Thoracic aorta (tissue), 2 donors: ENCODE measurements at regions not wholly inside any gene's neighbourhood (a gene's known extent, or its start where the extent isn't known, plus 50 kb on each side); places are given as distances from the start of the nearest gene placed in this dataset.

Experiments
- ATAC-seq: fragments of 150-250 bp; one replicate; pipeline ENCODE4 v1.8.0; 2017; ENCODE audit warnings: low read depth; ENCODE audit not compliant: insufficient number of reproducible peaks, low FRiP score
- DNase-seq: peaks from one replicate; pipeline ENCODE4 v3.0.0-alpha.2; 2020; ENCODE audit warnings: low spot score
- H3K27ac ChIP-seq, 2 donors: fragments of 200-600 bp; sonication (generic); 1 replicate in 1 of 2; 2 replicates in 1 of 2; pipeline ENCODE4 v1.5.1; 2016; ENCODE audit warnings: mild to moderate bottlenecking in 2 of 2, moderate library complexity in 2 of 2
- H3K27me3 ChIP-seq: fragments of 200-600 bp; sonication (generic); replicated peaks from 2 replicates; pipeline ENCODE4 v1.6.0; 2016; ENCODE audit warnings: mild to moderate bottlenecking; ENCODE audit not compliant: insufficient read depth
- H3K36me3 ChIP-seq: fragments of 200-600 bp; sonication (generic); one replicate; pipeline ENCODE4 v1.5.1; 2016
- H3K4me1 ChIP-seq, 2 donors: fragments of 200-600 bp; sonication (generic); 1 replicate in 1 of 2; 2 replicates in 1 of 2; pipeline versions ENCODE4 v1.5.1 to v1.6.0; 2016; ENCODE audit warnings: low read depth in 2 of 2, mild to moderate bottlenecking in 1 of 2; ENCODE audit not compliant: control insufficient read depth in 1 of 2
- H3K4me3 ChIP-seq: fragments of 200-600 bp; sonication (generic); 2 replicates; pipeline ENCODE4 v1.5.1; 2016; ENCODE audit warnings: mild to moderate bottlenecking
- H3K9me3 ChIP-seq: fragments of 200-600 bp; sonication (generic); 2 replicates; pipeline ENCODE4 v1.5.1; 2016
- TF ChIP-seq, protein P1 (sequence below): fragments of 200-600 bp; sonication (generic); IDR thresholded peaks from one replicate; pipeline ENCODE4 v1.5.1; 2019; ENCODE audit warnings: antibody characterized with exemption

DNA sequence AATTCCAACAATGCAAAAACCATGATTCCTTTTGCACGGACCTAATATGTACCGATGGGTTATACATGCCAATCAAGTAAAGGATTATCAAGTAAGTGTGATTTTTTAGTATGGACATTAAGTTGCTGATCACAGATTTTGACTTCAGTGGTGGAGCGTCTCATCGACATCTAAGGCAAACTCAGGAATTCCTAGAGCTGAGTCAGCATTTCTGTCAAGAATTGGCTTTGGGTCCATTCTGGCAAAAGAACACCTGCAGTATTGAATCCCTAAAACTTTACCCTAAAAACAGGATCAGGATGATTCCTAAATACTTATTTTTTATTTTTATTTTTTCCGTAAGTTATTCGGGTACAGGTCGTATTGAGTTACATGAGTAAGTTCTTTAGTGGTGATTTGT, 83.6 kb downstream of the HPGD start:
- H3K4me1 ChIP-seq, result peaks cover 0 to 4% of the 10 kb centered on the region in 2 donors
- ATAC-seq (no peak), DNase-seq (no peak)
- no peaks in the 10 kb centered on the region for H3K9me3 ChIP-seq
- H3K36me3 ChIP-seq, result no peaks in the 10 kb centered on the region
- H3K27ac ChIP-seq, result no peak overlapping the region
- H3K27me3 ChIP-seq, result no peaks in the 10 kb centered on the region
- TF ChIP-seq, protein P1, sequence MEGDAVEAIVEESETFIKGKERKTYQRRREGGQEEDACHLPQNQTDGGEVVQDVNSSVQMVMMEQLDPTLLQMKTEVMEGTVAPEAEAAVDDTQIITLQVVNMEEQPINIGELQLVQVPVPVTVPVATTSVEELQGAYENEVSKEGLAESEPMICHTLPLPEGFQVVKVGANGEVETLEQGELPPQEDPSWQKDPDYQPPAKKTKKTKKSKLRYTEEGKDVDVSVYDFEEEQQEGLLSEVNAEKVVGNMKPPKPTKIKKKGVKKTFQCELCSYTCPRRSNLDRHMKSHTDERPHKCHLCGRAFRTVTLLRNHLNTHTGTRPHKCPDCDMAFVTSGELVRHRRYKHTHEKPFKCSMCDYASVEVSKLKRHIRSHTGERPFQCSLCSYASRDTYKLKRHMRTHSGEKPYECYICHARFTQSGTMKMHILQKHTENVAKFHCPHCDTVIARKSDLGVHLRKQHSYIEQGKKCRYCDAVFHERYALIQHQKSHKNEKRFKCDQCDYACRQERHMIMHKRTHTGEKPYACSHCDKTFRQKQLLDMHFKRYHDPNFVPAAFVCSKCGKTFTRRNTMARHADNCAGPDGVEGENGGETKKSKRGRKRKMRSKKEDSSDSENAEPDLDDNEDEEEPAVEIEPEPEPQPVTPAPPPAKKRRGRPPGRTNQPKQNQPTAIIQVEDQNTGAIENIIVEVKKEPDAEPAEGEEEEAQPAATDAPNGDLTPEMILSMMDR, result no peak
- H3K4me3 ChIP-seq, result no peak overlapping the region

DNA sequence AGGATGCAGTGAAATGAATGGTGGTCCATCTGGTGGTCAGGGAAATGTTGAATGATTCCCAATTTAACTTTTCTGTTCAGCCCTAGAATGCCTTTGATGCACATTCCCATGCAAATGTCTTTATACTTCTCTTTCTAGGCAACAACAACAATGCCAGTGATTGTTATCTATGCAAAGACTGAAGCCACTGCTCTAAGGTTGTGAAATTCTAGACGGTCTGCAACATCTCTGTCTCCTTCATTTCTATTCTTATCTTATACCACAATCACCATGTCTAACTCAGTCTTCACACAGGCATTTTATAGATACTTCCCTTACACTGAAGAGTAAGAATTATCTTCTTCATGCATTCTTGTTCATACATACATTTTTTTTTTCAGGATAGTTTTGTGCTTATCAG, 84.5 kb downstream of the HPGD start:
- H3K27me3 ChIP-seq, result no peaks in the 10 kb centered on the region
- ATAC-seq (no peak), DNase-seq (no peak)
- no peak overlapping the region for H3K4me3 ChIP-seq
- TF ChIP-seq, protein P1, result no peak
- no peaks in the 10 kb centered on the region for H3K36me3 ChIP-seq
- H3K9me3 ChIP-seq, result no peaks in the 10 kb centered on the region
- no peak overlapping the region for H3K27ac ChIP-seq
- H3K4me1 ChIP-seq, result peaks cover 0 to 4% of the 10 kb centered on the region in 2 donors

DNA sequence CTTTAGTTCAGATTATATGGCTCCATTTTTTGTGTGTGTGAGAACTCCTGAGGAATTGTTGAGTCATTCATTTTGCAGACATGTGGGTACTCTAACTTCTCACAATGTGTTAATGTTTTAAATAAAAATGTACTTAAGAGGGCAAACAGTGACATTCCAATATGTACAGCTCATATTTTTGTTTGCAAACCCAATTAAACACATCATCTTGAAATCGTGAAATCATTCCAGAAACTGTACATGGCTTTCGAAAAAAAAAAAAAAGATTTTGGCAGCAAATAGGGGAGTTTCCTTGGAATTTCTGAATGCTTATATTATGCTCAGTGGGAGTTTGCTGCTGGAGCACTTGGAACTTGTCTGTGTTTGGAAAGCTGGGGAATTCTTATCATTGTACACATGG, 85.0 kb downstream of the HPGD start:
- H3K36me3 ChIP-seq, result no peaks in the 10 kb centered on the region
- H3K27ac ChIP-seq, result no peak overlapping the region
- H3K9me3 ChIP-seq, result no peaks in the 10 kb centered on the region
- H3K4me3 ChIP-seq, result no peak overlapping the region
- peaks cover 0 to 4% of the 10 kb centered on the region in 2 donors for H3K4me1 ChIP-seq
- no peaks in the 10 kb centered on the region for H3K27me3 ChIP-seq
- DNase-seq, result no peak
- TF ChIP-seq, protein P1, result no peak
- ATAC-seq, result no peak

DNA sequence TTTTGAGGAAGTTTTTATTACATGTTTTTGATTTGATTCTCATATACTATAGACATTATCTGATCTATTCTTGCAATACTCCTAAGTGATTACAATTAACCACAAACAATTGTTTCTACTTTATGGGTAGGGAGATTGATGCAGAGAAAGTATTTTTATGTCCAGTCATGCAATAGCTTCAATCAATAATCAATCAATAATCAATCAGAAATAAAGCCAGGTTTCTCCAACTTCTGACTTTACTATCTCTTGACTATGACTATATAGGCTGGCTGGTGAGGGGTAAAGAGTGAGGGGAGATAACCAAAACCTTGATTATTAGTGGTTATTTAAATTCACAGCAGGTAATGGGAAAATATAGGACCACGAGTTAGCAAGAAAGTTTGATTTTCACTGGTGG, 85.9 kb downstream of the HPGD start:
- TF ChIP-seq, protein P1, result no peak
- no peaks in the 10 kb centered on the region for H3K9me3 ChIP-seq
- ATAC-seq (no peak), DNase-seq (no peak)
- H3K27me3 ChIP-seq, result no peaks in the 10 kb centered on the region
- H3K27ac ChIP-seq, result no peak overlapping the region
- peaks cover 0 to 4% of the 10 kb centered on the region in 2 donors for H3K4me1 ChIP-seq
- H3K36me3 ChIP-seq, result no peaks in the 10 kb centered on the region
- H3K4me3 ChIP-seq, result no peak overlapping the region

DNA sequence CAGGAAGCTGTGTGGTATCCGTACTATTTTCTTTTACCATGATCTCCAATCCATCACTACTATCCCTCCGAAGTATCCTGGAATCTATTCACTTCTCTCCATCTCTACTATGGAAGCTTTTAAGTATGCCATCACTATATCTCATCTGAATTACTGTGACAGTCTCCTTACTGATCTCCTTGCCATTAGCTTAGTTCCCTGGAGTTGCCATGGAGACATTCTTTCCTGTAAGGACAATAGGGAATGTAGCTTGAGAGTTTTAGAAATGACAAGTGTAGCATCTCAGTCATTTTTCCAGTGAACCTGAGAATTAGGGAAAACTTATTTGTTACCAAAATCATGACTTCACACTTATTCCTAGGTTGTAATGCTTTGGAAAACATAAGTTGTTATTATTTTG, 86.3 kb downstream of the HPGD start:
- no peak overlapping the region for H3K4me3 ChIP-seq
- ATAC-seq, result no peak

More for the DNA sequence above, 86.3 kb downstream of the HPGD start:
- Histone ChIP-seq H3K4me1 (peaks cover 0 to 4% of the 10 kb centered on the region in 2 donors), H3K27me3 (no peaks in the 10 kb centered on the region), H3K36me3 (no peaks in the 10 kb centered on the region), H3K27ac (no peak overlapping the region), H3K9me3 (no peaks in the 10 kb centered on the region)
- TF ChIP-seq, protein P1, result no peak
- no peak for DNase-seq
